ENCODE measurements at regions not wholly inside any gene's neighbourhood (a gene's known extent, or its start where the extent isn't known, plus 50 kb on each side); places are given as distances from the start of the nearest gene placed in this dataset.
A peak's percentile ranks its signal among the peaks of the same experiment; 100 is the strongest.

DNA sequence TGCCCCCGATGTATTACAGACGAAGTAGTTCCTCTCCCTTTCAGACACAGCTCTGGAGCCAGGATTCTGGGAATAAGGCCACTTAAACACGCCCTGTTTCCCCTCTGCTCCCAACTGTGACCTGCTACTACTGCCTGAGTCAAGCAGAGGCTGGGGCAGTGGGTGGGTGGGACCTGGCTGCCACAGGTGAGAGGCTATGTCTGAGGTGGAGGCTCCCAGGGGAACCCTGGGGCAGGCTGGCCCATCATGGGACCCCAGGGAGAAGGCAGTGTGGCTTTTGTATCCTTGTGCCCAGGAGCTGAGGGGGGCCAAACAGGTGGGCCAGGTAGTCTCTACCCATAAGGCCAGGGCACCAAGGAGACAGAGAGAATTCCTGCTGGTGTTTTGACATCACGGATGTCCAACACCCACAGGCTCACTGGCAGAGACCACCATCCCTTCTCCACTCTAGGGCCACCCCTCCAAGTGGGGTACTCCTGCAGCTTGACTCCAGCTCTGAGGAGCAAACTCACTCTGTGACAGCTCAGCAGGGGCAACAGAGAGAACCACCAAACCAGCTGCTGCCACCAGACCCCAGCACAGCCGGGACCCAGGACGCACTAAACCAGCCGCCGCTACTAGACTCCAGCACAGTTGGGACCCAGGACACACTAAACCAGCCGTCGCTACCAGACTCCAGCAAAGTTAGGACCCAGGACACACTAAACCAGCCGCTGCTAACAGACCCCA is 105.3 kb upstream of the SMURF2 start:
- DNase-seq (ENCODE audit: low read depth), result no peak
- TF ChIP-seq, protein P1, sequence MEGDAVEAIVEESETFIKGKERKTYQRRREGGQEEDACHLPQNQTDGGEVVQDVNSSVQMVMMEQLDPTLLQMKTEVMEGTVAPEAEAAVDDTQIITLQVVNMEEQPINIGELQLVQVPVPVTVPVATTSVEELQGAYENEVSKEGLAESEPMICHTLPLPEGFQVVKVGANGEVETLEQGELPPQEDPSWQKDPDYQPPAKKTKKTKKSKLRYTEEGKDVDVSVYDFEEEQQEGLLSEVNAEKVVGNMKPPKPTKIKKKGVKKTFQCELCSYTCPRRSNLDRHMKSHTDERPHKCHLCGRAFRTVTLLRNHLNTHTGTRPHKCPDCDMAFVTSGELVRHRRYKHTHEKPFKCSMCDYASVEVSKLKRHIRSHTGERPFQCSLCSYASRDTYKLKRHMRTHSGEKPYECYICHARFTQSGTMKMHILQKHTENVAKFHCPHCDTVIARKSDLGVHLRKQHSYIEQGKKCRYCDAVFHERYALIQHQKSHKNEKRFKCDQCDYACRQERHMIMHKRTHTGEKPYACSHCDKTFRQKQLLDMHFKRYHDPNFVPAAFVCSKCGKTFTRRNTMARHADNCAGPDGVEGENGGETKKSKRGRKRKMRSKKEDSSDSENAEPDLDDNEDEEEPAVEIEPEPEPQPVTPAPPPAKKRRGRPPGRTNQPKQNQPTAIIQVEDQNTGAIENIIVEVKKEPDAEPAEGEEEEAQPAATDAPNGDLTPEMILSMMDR (IDR thresholded peaks at IDR 0.05; ENCODE audit: low read length, missing control alignments), result no peak

DNA sequence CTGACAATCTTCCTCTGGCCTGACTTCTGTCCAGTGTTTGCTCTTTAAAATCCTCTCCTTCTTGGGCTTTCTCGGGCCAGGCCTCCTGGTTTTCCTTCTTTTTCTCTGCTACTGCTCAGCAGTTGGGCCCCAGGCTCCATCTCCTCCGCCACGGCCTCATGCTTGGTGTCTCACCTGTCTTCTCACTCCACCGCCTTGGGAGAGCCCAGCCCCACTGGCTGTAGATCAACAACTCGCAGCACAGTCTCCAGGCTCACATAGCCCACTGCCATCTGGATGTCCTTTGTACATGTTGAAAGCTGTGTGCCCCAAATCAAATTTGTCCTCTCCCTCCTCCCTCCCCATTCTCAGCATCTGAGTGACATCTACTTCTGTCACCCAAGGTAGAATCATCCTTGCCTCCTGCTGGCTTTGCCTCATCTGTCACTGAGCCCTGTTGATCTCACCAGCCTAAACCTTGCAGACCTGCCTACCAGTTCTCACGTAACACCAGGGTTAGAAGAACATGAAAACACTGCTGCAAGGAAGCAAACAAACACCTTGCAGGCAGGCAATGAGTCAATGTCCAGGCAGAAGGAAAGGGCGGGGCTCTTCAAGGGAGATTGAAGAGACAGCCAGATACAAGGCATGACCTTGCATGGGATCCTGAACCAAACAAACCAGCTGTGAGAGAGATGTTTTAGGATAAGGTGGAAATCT is 103.2 kb upstream of the SMURF2 start:
- H3K4me3 ChIP-seq (replicated peaks; ENCODE audit: low read depth, low read length), result no peak overlapping the region
- DNase-seq (ENCODE audit: low read depth), result no peak
- TF ChIP-seq, protein P1 (IDR thresholded peaks at IDR 0.05; ENCODE audit: low read length, missing control alignments), result no peak

More for the DNA sequence above, 105.3 kb upstream of the SMURF2 start:
- no peak overlapping the region for H3K4me3 ChIP-seq (replicated peaks; ENCODE audit: low read depth, low read length)

DNA sequence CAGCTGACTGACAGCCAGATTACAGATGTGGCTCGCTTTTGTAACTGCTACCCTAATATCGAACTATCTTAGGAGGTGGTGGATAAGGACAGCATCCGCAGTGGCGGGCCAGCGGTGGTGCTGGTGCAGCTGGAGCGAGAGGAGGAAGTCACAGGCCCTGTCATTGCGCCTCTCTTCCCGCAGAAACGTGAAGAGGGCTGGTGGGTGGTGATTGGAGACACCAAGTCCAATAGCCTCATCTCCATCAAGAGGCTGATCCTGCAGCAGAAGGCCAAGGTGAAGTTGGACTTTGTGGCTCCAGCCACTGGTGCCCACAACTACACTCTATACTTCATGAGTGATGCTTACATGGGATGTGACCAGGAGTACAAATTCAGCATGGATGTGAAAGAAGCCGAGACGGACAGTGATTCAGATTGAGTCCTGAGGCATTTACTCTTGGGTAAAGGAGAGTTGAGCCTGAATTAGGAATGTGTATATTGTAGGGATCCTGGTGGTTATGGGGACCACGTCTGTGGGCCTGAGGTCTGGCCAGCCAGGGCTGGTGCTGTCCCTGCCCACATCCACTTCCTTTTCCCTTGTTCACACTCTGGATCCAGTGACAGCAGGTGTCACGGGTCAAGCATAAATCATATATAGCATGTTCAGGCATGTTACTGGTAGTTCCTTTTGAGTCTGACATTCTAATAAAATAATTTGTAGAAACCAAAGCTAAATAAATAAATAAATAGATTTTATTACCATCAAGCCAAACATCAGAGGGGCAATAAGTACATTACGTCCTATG is 89.0 kb upstream of the SMURF2 start:
- TF ChIP-seq, protein P1 (IDR thresholded peaks at IDR 0.05; ENCODE audit: low read length, missing control alignments), result no peak
- no peak for DNase-seq (ENCODE audit: low read depth)
- H3K4me3 ChIP-seq (replicated peaks; ENCODE audit: low read depth, low read length), result no peak overlapping the region

DNA sequence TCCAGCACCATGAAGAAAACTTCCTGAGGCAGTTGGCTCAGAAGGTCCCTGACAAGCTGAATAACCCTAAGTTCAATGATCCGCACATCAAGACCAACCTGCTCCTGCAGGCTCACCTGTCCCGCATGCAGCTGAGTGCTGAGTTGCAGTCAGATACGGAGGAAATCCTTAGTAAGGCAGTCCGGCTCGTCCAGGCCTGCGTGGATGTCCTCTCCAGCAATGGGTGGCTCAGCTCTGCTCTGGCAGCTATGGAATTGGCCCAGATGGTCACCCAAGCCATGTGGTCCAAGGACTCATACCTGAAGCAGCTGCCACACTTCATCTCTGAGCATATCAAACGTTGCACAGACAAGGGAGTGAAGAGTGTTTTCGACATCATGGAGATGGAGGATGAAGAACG is 88.4 kb upstream of the SMURF2 start:
- no peak overlapping the region for H3K4me3 ChIP-seq (replicated peaks; ENCODE audit: low read depth, low read length)
- TF ChIP-seq, protein P1 (IDR thresholded peaks at IDR 0.05; ENCODE audit: low read length, missing control alignments), result no peak
- no peak for DNase-seq (ENCODE audit: low read depth)

DNA sequence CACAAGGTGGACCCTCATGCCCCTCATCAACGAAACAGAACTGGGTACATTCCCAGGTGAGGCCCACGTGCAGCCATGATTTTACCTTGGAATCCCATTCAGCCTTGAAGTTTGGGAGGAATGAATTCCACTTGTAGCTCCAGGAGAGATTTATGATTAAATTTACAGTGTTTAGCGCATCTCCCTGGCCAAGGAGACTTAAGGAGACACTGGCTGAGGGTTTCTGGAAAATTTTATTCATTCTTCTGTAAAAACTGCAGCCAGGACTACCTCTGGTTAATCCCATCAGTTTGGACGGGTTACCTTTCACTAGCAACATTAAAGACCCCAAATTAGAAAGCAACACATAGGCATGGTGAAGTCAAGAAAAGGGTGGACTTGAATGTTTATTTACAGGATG is 87.2 kb upstream of the SMURF2 start:
- no peak overlapping the region for H3K4me3 ChIP-seq (replicated peaks; ENCODE audit: low read depth, low read length)
- TF ChIP-seq, protein P1 (IDR thresholded peaks at IDR 0.05; ENCODE audit: low read length, missing control alignments), result no peak
- DNase-seq (ENCODE audit: low read depth), result no peak

DNA sequence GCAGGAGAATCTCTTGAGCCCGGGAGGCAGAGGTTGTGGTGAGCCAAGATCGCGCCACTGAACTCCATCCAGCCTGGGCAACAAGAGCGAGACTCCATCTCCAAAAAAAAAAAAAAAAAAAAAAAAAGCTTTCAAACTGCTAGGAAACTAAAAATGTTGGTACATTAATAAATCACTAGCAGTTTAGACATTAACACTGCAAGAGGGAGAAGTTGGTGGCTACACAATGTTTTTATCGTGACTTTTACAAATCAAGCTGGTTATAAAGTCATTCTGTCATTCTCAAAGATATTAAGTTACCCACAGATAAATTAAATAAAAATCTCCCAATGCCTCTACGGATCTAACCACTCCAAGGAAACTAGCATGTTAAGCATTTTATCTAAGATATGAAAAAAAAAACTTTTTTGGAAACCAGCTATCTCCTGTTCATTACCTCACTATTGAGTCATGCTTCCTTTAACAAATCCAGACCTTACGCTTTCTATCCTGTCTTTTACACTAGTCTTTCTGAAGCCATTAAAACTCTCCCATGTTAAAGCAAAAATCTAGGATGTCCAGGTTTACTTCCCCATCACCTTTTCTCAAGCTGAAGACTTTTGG is 85.9 kb upstream of the SMURF2 start:
- TF ChIP-seq, protein P1 (IDR thresholded peaks at IDR 0.05; ENCODE audit: low read length, missing control alignments), result no peak
- DNase-seq (ENCODE audit: low read depth), result peak; percentile 83
- peak overlapping the region; percentile 23 for H3K4me3 ChIP-seq (replicated peaks; ENCODE audit: low read depth, low read length)
